Progenitor cell of endocrine pancreas (in vitro differentiated cells): ENCODE measurements at regions not wholly inside any gene's neighbourhood (a gene's known extent, or its start where the extent isn't known, plus 50 kb on each side); places are given as distances from the start of the nearest gene placed in this dataset.

Source experiments
- DNase-seq: peaks from one replicate; pipeline ENCODE4 v3.0.0; 2021; ENCODE audit warnings: low spot score; ENCODE audit not compliant: unreplicated experiment
- H3K27ac Mint-ChIP-seq: 2 replicates; pipeline ENCODE4 v1.8.0; 2021; ENCODE audit warnings: mild to moderate bottlenecking, moderate library complexity, mixed read lengths
- H3K27me3 Mint-ChIP-seq: 2 replicates; pipeline ENCODE4 v1.8.0; 2021; ENCODE audit warnings: mixed read lengths
- H3K36me3 Mint-ChIP-seq: 2 replicates; pipeline ENCODE4 v1.8.0; 2022; ENCODE audit warnings: mixed read lengths; ENCODE audit not compliant: insufficient read depth
- H3K4me1 Mint-ChIP-seq: 2 replicates; pipeline ENCODE4 v1.8.0; 2021; ENCODE audit warnings: low read depth, mixed read lengths
- H3K4me3 Mint-ChIP-seq: 2 replicates; pipeline ENCODE4 v1.8.0; 2021; ENCODE audit warnings: low read depth, mild to moderate bottlenecking, moderate library complexity, mixed read lengths
- H3K9me3 Mint-ChIP-seq: 2 replicates; pipeline ENCODE4 v1.8.0; 2021; ENCODE audit warnings: low read depth, mixed read lengths
- TF ChIP-seq, protein P1 (sequence below): fragments of 200-600 bp; sonication (generic); IDR thresholded peaks from one replicate; pipeline ENCODE4 v1.5.0; 2021; ENCODE audit warnings: antibody characterized with exemption, mild to moderate bottlenecking; ENCODE audit not compliant: unreplicated experiment

DNA sequence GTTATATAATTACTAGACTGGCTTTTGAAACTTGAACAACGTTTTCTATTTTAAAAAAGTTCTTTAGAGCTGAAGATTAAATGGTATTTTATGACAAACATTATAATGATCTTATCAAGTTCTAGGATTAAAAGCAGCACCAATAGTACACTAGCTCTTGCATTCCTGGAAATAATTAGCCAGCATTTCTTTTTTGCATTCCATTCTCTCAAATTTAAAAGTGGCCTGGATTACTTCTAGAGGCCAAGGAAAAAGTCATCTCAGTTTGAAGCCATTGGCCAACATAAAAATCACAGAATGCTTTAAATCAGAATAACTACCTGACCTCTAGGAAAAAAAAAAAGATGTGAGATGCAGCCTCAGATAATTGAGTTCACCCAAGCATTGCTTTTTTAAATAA is 1326.4 kb upstream of the SORCS1 start:
- Mint-ChIP-seq H3K4me3 (no peak overlapping the region), H3K27ac (no peak overlapping the region), H3K27me3 (no peaks in the 10 kb centered on the region), H3K36me3 (no peaks in the 10 kb centered on the region), H3K9me3 (no peaks in the 10 kb centered on the region), H3K4me1 (no peaks in the 10 kb centered on the region)
- TF ChIP-seq, protein P1, sequence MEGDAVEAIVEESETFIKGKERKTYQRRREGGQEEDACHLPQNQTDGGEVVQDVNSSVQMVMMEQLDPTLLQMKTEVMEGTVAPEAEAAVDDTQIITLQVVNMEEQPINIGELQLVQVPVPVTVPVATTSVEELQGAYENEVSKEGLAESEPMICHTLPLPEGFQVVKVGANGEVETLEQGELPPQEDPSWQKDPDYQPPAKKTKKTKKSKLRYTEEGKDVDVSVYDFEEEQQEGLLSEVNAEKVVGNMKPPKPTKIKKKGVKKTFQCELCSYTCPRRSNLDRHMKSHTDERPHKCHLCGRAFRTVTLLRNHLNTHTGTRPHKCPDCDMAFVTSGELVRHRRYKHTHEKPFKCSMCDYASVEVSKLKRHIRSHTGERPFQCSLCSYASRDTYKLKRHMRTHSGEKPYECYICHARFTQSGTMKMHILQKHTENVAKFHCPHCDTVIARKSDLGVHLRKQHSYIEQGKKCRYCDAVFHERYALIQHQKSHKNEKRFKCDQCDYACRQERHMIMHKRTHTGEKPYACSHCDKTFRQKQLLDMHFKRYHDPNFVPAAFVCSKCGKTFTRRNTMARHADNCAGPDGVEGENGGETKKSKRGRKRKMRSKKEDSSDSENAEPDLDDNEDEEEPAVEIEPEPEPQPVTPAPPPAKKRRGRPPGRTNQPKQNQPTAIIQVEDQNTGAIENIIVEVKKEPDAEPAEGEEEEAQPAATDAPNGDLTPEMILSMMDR: no peak
- DNase-seq: no peak

DNA sequence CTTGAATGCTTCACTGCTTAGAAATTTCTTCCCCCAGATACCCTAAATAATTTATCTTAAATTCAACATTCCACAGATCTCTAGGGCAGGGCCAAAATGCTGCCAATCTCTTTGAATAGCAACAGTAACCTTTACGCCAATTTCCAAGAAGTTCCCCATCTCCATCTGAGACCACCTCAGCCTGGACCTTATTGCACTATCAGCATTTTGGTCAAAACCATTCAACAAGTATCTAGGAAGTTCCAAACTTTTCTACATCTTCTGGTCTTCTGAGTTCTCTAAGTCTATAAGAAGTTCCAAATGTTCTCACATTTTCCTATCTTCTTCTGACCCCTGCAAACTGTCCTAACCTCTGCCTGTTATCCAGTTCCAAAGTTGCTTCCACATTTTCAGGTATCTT is 1306.9 kb upstream of the SORCS1 start:
- peaks cover 15% of the 10 kb centered on the region for H3K9me3 Mint-ChIP-seq
- peaks cover 21% of the 10 kb centered on the region for H3K27me3 Mint-ChIP-seq
- no peak overlapping the region for H3K27ac Mint-ChIP-seq
- H3K4me3 Mint-ChIP-seq: no peak overlapping the region
- TF ChIP-seq, protein P1: no peak
- H3K4me1 Mint-ChIP-seq: peaks cover 1% of the 10 kb centered on the region
- no peak for DNase-seq
- H3K36me3 Mint-ChIP-seq: no peaks in the 10 kb centered on the region

DNA sequence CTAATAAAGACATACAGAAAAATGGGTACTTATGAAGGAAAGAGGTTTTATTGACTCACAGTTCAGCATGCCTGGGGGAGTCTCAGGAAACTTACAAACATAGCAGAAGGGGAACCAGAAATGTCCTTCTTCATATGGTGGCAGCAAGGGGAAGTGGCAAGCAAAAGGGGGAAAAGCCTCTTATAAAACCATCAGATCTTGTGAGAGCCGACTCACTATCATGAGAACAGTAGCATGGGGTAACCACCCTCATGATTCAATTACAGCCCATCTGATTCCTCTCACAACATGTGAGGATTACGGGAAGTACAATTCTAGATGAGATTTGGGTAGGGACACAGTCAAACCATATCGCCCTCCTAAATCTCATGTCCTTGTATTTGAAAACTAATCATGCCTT is 1305.4 kb upstream of the SORCS1 start:
- TF ChIP-seq, protein P1: no peak
- H3K27me3 Mint-ChIP-seq: peaks cover 33% of the 10 kb centered on the region
- no peak for DNase-seq
- H3K4me1 Mint-ChIP-seq: peaks cover 1% of the 10 kb centered on the region
- no peak overlapping the region for H3K27ac Mint-ChIP-seq
- H3K4me3 Mint-ChIP-seq: no peak overlapping the region
- H3K36me3 Mint-ChIP-seq: no peaks in the 10 kb centered on the region
- H3K9me3 Mint-ChIP-seq: peaks cover 15% of the 10 kb centered on the region

DNA sequence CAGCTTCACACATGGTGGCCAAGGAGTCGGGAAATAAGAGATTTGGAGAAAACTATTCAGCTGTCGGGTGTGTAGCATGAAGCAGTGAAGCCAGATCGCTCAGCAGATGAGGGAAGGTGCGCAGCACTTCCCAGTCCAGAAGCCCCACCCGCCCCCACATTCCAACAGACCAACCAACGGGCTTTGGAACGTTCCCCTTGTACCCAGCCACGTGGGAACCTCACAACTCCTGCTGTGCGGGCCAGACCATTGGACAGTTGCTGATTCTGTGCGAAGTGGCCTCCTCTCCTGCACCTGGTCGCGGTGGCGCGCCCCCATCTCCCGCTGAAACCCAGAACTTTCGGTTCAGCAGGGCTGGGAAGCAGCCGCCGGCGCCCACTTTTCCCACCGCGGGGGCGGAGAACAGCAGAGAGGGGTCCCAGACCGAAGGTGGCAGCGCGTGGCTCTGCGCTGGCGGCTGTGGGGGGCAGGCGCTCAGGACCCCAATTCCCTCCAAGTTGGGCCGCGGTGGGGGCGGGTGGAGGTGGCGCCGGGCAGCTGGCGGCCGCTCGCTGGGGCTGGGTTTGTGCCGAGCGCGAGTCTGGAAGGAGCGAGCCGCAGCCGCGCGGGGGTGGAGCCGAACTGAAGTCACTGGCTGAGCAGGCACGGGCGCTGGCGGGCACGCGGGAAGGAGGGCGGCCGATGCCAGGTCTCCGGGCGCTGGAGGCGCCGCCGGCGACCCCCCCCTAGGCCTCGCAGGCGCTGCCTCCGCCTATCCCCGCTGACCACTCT is 1301.5 kb upstream of the SORCS1 start:
- peak; percentile 36 for DNase-seq
- TF ChIP-seq, protein P1: no peak
- Mint-ChIP-seq H3K9me3 (peaks cover 10% of the 10 kb centered on the region), H3K27ac (no peak overlapping the region), H3K4me1 (peaks cover 1% of the 10 kb centered on the region), H3K27me3 (peaks cover 41% of the 10 kb centered on the region), H3K4me3 (peak overlapping the region; percentile 74), H3K36me3 (no peaks in the 10 kb centered on the region)

DNA sequence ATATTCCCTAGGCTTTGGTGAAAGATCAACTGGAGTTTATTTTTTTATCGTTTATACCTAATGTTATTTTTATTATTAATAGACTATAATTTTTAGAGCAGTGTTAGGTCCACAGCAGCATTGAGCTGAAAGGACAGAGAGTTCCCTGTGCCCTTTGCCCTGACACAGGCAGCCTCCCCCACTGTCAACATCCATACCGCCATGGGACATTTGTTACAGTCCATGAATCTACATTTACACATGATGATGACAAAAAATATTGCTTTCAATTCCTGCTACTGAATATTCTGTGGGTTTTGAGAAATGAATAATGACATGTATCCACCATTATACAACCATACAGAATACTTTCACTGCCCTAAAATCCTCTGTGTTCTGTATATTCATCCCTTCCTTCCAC is 1297.5 kb upstream of the SORCS1 start:
- Mint-ChIP-seq H3K27ac (no peak overlapping the region), H3K4me1 (peaks cover 1% of the 10 kb centered on the region), H3K4me3 (no peak overlapping the region), H3K9me3 (no peaks in the 10 kb centered on the region), H3K27me3 (peaks cover 25% of the 10 kb centered on the region), H3K36me3 (no peaks in the 10 kb centered on the region)
- TF ChIP-seq, protein P1: no peak
- DNase-seq: no peak
